Neural progenitor cell (in vitro differentiated cells): ENCODE measurements at regions not wholly inside any gene's neighbourhood (a gene's known extent, or its start where the extent isn't known, plus 50 kb on each side); places are given as distances from the start of the nearest gene placed in this dataset.
A peak's percentile ranks its signal among the peaks of the same experiment; 100 is the strongest.

Experiments
- DNase-seq: peaks from one replicate; pipeline ENCODE4 v3.0.0-alpha.2; 2016; ENCODE audit warnings: low spot score
- H2AFZ ChIP-seq: fragments of 200-600 bp; sonication (generic); replicated peaks from 2 replicates; pipeline ENCODE4 v1.6.1; 2016; ENCODE audit warnings: antibody characterized with exemption
- H3F3A ChIP-seq: fragments of 200-600 bp; sonication (generic); 2 replicates; pipeline ENCODE4 v1.6.1; 2016; ENCODE audit warnings: antibody characterized with exemption, low read depth
- H3K27ac ChIP-seq: fragments of 200-600 bp; sonication (generic); 2 replicates; pipeline ENCODE4 v1.5.1; 2016; ENCODE audit warnings: mild to moderate bottlenecking
- H3K27me3 ChIP-seq: fragments of 200-600 bp; sonication (generic); 2 replicates; pipeline ENCODE4 v1.6.1; 2016; ENCODE audit warnings: mild to moderate bottlenecking, moderate library complexity
- H3K36me3 ChIP-seq: fragments of 200-600 bp; sonication (generic); 2 replicates; pipeline ENCODE4 v1.5.1; 2016
- H3K4me1 ChIP-seq: fragments of 200-600 bp; sonication (generic); 2 replicates; pipeline ENCODE4 v1.6.1; 2016; ENCODE audit warnings: mixed run types
- H3K4me2 ChIP-seq: fragments of 200-600 bp; sonication (generic); 2 replicates; pipeline ENCODE4 v1.6.1; 2016
- H3K4me3 ChIP-seq: fragments of 200-600 bp; sonication (generic); 2 replicates; pipeline ENCODE4 v1.5.1; 2016
- H3K79me2 ChIP-seq: fragments of 200-600 bp; sonication (generic); 2 replicates; pipeline ENCODE4 v1.6.1; 2016; ENCODE audit warnings: low read depth
- H3K9ac ChIP-seq: fragments of 200-600 bp; sonication (generic); 2 replicates; pipeline ENCODE4 v1.6.1; 2016
- H3K9me3 ChIP-seq: fragments of 200-600 bp; sonication (generic); 2 replicates; pipeline ENCODE4 v1.5.1; 2016; ENCODE audit warnings: low read depth
- H4K20me1 ChIP-seq: fragments of 200-600 bp; sonication (generic); 2 replicates; pipeline ENCODE4 v1.6.1; 2016; ENCODE audit warnings: low read depth
- H3K27ac Mint-ChIP-seq: 3 replicates; pipeline ENCODE4 v1.8.0; 2021; ENCODE audit warnings: mixed read lengths
- H3K27me3 Mint-ChIP-seq: 2 replicates; pipeline ENCODE4 v1.8.0; 2022; ENCODE audit warnings: low read depth, mild to moderate bottlenecking, inconsistent platforms, moderate library complexity, mixed read lengths; ENCODE audit not compliant: insufficient read depth
- H3K36me3 Mint-ChIP-seq: 3 replicates; pipeline ENCODE4 v1.8.0; 2021; ENCODE audit warnings: mixed read lengths
- H3K4me1 Mint-ChIP-seq: 3 replicates; pipeline ENCODE4 v1.8.0; 2021; ENCODE audit warnings: mixed read lengths
- H3K4me3 Mint-ChIP-seq: 3 replicates; pipeline ENCODE4 v1.8.0; 2021; ENCODE audit warnings: mild to moderate bottlenecking, moderate library complexity, mixed read lengths
- H3K9me3 Mint-ChIP-seq: 3 replicates; pipeline ENCODE4 v1.8.0; 2020; ENCODE audit warnings: mixed read lengths
- CTCF ChIP-seq: fragments of 200-600 bp; sonication (generic); IDR thresholded peaks from 2 replicates; pipeline ENCODE4 v1.5.1; 2017; ENCODE audit warnings: antibody characterized with exemption, mild to moderate bottlenecking
- EZH2 ChIP-seq: fragments of 200-600 bp; sonication (generic); IDR thresholded peaks from 2 replicates; pipeline ENCODE4 v1.6.1; 2017; ENCODE audit warnings: antibody characterized with exemption, mild to moderate bottlenecking, moderate library complexity
- EZH2phosphoT487 ChIP-seq: fragments of 200-600 bp; sonication (generic); IDR thresholded peaks from 2 replicates; pipeline ENCODE4 v1.6.1; 2017; ENCODE audit warnings: antibody characterized with exemption

GRCh38 chr9:115939065-115939765 is 214.4 kb upstream of the PAPPA start:
- H3K4me1 ChIP-seq = peaks cover 3% of the 10 kb centered on the region
- H3K4me3 ChIP-seq = no peak overlapping the region
- no peak overlapping the region for H3K9ac ChIP-seq
- no peaks in the 10 kb centered on the region for H3K9me3 ChIP-seq
- Mint-ChIP-seq H3K4me3 (no peak overlapping the region), H3K27me3 (no peaks in the 10 kb centered on the region), H3K36me3 (no peaks in the 10 kb centered on the region), H3K27ac (no peak overlapping the region), H3K9me3 (no peaks in the 10 kb centered on the region), H3K4me1 (peaks cover 9% of the 10 kb centered on the region)
- no peaks in the 10 kb centered on the region for H3F3A ChIP-seq
- H3K79me2 ChIP-seq = no peaks in the 10 kb centered on the region
- no peaks in the 10 kb centered on the region for H4K20me1 ChIP-seq
- H3K27ac ChIP-seq = no peak overlapping the region
- no peak overlapping the region for H3K4me2 ChIP-seq
- no peak for TF ChIP-seq EZH2phosphoT487
- no peak for TF ChIP-seq EZH2
- TF ChIP-seq CTCF = no peak
- H2AFZ ChIP-seq = no peak overlapping the region
- no peak for DNase-seq
- H3K36me3 ChIP-seq = no peaks in the 10 kb centered on the region
- no peaks in the 10 kb centered on the region for H3K27me3 ChIP-seq

DNA sequence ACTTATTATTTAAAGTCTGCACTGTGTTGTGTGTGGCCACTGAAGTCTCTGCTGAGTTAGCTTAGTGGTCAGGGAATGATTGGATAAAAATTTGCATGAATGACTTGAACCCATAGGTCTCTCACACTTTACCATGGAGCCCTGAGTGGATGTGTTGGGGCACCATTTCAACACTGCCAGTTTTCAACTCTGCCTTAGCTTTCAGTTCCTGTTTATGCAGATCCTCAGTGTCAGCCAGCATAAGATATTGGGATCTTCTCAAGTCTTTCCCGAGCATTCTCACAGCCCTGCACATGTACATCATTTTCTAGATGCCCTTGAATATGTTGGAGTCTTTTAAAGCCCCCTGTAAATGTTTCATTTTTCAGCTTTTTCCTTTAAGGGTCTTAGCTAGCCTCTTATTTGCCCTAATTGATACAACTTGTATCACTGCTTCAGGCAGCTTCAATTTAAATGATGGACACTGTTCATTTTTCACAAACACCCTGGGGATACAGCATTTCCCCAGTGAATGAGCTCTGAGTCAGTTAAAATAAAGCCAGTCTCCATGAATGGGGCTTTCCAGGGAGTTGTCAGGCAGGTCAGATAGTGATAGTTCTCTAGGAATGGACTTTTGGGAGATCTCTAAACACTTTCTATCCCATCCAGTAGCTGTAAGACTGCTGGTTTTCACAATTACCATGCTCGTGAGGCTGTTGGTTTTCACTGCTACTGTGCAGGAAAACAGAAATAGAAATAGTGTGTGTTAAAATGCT is 211.9 kb upstream of the PAPPA start:
- Mint-ChIP-seq H3K27ac (no peak overlapping the region), H3K36me3 (no peaks in the 10 kb centered on the region), H3K4me3 (no peak overlapping the region), H3K9me3 (no peaks in the 10 kb centered on the region), H3K4me1 (peaks cover 16% of the 10 kb centered on the region), H3K27me3 (no peaks in the 10 kb centered on the region)
- no peak for DNase-seq
- Histone ChIP-seq H3K27me3 (no peaks in the 10 kb centered on the region), H2AFZ (peak overlapping the region; percentile 3), H3K79me2 (no peaks in the 10 kb centered on the region), H3K4me2 (no peak overlapping the region), H3K9ac (no peak overlapping the region), H3K9me3 (no peaks in the 10 kb centered on the region), H3K4me1 (peaks cover 9% of the 10 kb centered on the region), H3K27ac (no peak overlapping the region), H4K20me1 (no peaks in the 10 kb centered on the region), H3F3A (no peaks in the 10 kb centered on the region), H3K4me3 (no peak overlapping the region), H3K36me3 (no peaks in the 10 kb centered on the region)
- TF ChIP-seq CTCF = no peak
- TF ChIP-seq EZH2phosphoT487 = no peak
- no peak for TF ChIP-seq EZH2

DNA sequence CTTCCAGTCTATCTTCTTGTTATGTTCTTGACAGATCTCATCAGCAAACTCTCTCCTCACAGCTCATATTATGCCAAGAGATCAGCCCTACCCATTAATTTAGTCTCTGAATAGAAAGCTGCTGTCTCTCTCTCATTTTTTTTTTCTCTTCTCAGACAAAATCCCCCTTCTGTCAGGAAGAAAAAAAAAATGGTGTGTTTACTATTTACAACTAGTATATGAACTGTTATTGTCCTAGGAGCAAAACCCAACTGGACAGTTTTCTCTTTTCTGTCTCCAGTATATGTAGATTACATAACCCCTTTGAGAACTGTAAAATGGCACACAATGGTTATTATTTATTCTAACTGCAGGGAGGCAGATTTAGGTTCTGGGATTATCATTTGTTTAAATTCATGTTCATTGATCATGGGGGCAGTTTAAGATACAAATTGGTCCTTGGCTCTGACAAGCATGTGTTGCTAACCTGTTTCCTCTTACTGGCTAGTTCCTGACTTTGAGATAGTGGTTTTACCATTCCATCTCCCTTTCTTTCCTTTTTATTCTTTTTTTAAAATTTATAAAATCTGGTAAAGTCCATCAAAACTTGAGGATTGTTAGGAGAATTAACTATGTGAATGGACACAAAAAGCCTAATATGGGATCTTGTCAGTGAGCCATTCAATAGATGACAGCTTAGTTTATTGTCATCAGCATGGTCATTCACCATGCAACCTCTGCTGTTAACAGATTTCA is 210.0 kb upstream of the PAPPA start:
- Histone ChIP-seq H3F3A (no peaks in the 10 kb centered on the region), H3K4me1 (peaks cover 9% of the 10 kb centered on the region), H3K9me3 (no peaks in the 10 kb centered on the region), H3K9ac (no peak overlapping the region), H3K4me2 (no peak overlapping the region), H4K20me1 (no peaks in the 10 kb centered on the region), H2AFZ (no peak overlapping the region), H3K79me2 (no peaks in the 10 kb centered on the region), H3K27me3 (no peaks in the 10 kb centered on the region), H3K27ac (no peak overlapping the region), H3K36me3 (no peaks in the 10 kb centered on the region), H3K4me3 (no peak overlapping the region)
- DNase-seq = no peak
- H3K9me3 Mint-ChIP-seq = no peaks in the 10 kb centered on the region
- no peak for TF ChIP-seq EZH2phosphoT487
- TF ChIP-seq EZH2 = no peak
- no peaks in the 10 kb centered on the region for H3K27me3 Mint-ChIP-seq
- H3K4me1 Mint-ChIP-seq = peaks cover 16% of the 10 kb centered on the region
- no peaks in the 10 kb centered on the region for H3K36me3 Mint-ChIP-seq
- no peak overlapping the region for H3K27ac Mint-ChIP-seq
- no peak overlapping the region for H3K4me3 Mint-ChIP-seq
